ENCODE measurements at regions not wholly inside any gene's neighbourhood (a gene's known extent, or its start where the extent isn't known, plus 50 kb on each side); places are given as distances from the start of the nearest gene placed in this dataset.

GRCh38 chr5:145544401-145544800 lies 290.7 kb downstream of the PRELID2 start:
- Histone ChIP-seq H3K27me3 (ENCODE audit: control insufficient read depth in 1 of 2, insufficient read depth in 2 of 2, low read length in 2 of 2) (no peaks in the 10 kb centered on the region), H3K9me3 (ENCODE audit: low read length) (no peaks in the 10 kb centered on the region), H3K4me3 (replicated peaks in 1 of 3; ENCODE audit: insufficient read depth in 1 of 3, low read depth in 2 of 3, low read length in 3 of 3) (no peak overlapping the region), H4K20me1 (ENCODE audit: insufficient read depth, low read length) (no peaks in the 10 kb centered on the region), H3K4me1 (ENCODE audit: insufficient read depth, low read length) (peaks cover 12% of the 10 kb centered on the region), H2AFZ (ENCODE audit: low read length) (no peak overlapping the region), H3K36me3 (replicated peaks in 1 of 2; ENCODE audit: control insufficient read depth in 1 of 2, insufficient read depth in 2 of 2, low read length in 2 of 2) (no peaks in the 10 kb centered on the region), H3K27ac (ENCODE audit: extremely low read length, insufficient read depth, low read length) (no peak overlapping the region), H3K9ac (ENCODE audit: insufficient read depth, low read depth, low read length) (no peak overlapping the region), H3K79me2 (ENCODE audit: insufficient read depth, low read length) (no peaks in the 10 kb centered on the region), H3K4me2 (ENCODE audit: low read depth, low read length) (no peak overlapping the region)
- BruUV-seq (replicated peaks): no TSS peak
- ChIA-PET POLR2A (no interaction called here), CTCF (ENCODE audit: low intra/inter-chr PET ratio, low total read pairs) (no interaction called here)
- FAIRE-seq: no peak
- intact Hi-C loops (cut with micrococcal nuclease; ENCODE audit: unreplicated experiment): no loop called here
- no peak for ATAC-seq
- in situ Hi-C loops (cut with HindIII; ENCODE audit: extremely low pct_ligation_motif_present, low pct_unique_long_range_greater_than_20kb): no loop called here
- no peak for DNase-seq (ENCODE audit: low spot score)
- TF ChIP-seq ZNF772 (CRISPR knock-in tag; IDR thresholded peaks at IDR 0.05): no peak
- no peak for TF ChIP-seq ZNF720 (CRISPR knock-in tag; IDR thresholded peaks at IDR 0.05)
- no peak for TF ChIP-seq ZNF776 (CRISPR knock-in tag; IDR thresholded peaks at IDR 0.05)
- TF ChIP-seq ZNF646 (CRISPR knock-in tag; IDR thresholded peaks at IDR 0.05): no peak
- no peak for TF ChIP-seq HNRNPUL1 (IDR thresholded peaks at IDR 0.05; ENCODE audit: low read depth, low read length)
- no peak for TF ChIP-seq MAFF (IDR thresholded peaks at IDR 0.05; ENCODE audit: low read depth, low read length)
- TF ChIP-seq ZFP36L2 (CRISPR knock-in tag; IDR thresholded peaks at IDR 0.05): no peak
- no peak for TF ChIP-seq ZGPAT (CRISPR knock-in tag; IDR thresholded peaks at IDR 0.05)
- no peak for TF ChIP-seq ZNF629 (CRISPR knock-in tag; conservative IDR thresholded peaks at IDR 0.05)
- no peak for TF ChIP-seq SALL2 (CRISPR knock-in tag; IDR thresholded peaks at IDR 0.05)
- no peak for TF ChIP-seq ZSCAN29 (CRISPR knock-in tag; conservative IDR thresholded peaks at IDR 0.05)
- no peak for TF ChIP-seq TIGD3 (CRISPR knock-in tag; IDR thresholded peaks at IDR 0.05; ENCODE audit: borderline replicate concordance)
- no peak for TF ChIP-seq REST (IDR thresholded peaks at IDR 0.05; ENCODE audit: borderline replicate concordance in 1 of 2, low read depth in 1 of 2, low read length in 2 of 2)
- no peak for TF ChIP-seq ZNF3 (CRISPR knock-in tag; IDR thresholded peaks at IDR 0.05)

Measured in HepG2 (cell line).